HPDE6-E6E7 (cell line): ENCODE measurements at regions not wholly inside any gene's neighbourhood (a gene's known extent, or its start where the extent isn't known, plus 50 kb on each side); places are given as distances from the start of the nearest gene placed in this dataset.
"Not testable (repeated sequence)": the region's sequence is repeated elsewhere in the genome, so short reads cannot be mapped to it uniquely, and the experiment has no call there.

Experiments used
- DNase-seq: peaks from one replicate; pipeline ENCODE4 v3.0.0; 2011; ENCODE audit warnings: missing footprints; ENCODE audit errors: extremely low spot score

DNA sequence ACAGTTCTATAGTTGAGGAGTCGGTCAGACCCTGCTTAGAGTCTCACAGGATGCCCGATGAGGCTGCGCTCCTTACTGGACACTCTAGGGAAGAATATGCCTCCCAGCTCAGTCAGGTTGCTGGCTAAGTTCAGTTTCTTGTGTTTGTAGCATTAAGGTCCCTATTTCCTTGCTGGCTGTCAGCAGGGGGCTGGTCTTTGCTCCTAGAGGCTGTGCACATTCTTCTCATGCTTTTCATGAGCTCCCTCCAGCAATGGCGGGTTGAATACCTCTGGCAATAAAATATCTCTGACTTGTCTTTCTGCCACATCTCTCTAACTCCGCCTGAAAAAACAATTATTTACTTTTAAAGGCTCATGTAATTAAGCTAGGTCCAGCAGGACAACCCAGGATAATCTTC lies 79.4 kb upstream of the DNAJC10 start:
- no peak for DNase-seq

DNA sequence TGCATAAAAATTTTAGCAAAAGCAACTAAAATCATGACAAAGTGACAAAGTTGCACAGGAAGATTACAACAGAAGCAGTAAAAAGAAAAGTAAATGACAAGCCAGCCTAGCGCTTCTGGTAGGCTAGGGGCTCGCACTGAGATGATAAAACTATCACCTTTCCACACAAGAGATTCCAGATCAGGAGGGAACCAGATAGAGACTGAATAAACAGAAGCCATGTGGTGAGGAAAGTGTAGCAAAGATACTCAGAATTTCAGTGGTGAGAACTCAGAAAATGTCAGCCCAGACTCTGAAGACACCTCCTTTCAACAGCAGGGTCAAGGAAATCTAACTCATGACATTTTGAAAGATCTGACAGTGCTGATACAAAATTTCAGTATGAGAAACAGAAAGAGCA lies 77.4 kb upstream of the DNAJC10 start:
- no peak for DNase-seq

DNA sequence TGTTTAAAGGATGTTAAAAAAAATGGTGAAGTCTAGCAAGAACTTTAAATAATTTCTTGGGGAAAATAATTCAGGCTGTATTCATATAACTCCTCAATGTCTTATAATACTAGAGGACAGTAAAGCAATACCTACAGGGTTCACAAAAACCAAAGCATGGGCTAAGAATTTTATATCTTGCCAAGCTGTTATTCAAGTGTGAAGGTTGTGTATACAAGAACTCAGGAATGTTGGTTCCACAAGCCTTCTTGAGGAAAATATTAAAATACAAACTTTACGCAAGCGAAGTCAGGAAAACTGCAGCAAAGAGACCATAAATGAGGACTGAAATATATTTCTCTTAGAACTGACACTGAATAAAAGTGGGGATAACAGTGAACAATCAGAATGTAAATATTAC lies 76.1 kb upstream of the DNAJC10 start:
- no peak for DNase-seq

DNA sequence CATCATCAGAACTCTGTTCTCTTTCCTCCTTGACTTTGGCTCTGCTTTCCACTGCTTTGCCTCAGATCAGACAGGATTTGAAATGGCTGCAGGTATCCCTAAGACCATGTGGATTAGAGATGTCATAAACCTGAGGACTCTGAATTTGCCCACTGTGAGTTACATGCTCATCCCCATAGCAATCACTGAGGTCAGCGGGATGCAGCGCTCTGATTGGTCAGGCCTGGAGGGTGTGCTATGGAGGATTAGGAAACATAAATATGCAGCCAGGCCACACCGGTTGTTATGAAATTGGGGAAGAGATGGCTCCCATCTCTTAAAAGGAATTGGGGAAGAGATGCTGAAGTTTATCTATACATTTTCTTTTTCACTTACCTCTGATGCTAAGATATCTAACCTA lies 73.7 kb upstream of the DNAJC10 start:
- no peak for DNase-seq

DNA sequence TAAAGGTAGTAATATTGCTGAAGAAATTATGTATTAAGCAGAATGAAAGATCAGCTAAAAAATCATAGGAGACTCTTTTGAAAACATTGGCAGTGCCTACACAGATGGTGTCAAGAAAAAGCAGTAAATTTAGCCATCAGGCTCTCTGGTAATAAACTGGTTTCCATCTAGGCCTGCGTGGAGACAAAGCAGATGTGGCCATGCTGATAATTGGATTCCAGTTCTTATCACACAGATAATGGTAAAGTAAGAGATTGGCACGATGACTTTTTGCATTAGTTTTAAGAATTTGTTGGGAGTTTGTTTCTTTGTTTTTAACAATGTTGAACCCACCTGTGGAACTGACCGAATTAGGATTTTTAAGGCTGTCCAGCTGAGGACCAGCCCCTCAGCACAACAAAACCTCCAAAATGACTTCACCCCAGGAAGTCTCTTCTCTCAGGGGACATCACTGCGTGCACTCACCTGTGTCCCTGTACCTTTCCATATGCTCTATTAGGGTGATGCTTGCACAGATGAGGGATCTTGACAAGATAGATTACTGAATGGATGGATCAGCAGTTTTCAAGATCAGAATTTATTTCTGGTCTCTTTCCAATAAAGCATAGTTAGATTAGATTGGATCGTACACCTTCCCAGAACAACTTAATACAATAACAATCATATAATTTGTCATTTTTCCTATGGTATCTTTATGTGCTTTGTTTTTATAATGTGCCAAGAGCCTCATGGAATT lies 69.1 kb upstream of the DNAJC10 start:
- no peak for DNase-seq

DNA sequence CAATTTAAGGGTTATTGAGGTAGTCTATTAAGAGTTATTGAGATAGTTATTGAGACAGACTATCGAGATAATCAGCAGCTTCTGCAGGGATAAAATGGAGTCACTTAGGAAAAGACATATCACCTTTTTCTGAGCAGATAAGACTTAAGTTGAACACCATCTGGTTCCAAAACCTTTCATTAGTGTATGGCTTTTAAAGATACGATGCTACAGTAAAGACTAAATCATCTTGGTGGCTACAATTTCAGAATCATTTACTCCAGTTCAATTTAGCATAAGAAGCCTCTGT lies 68.6 kb upstream of the DNAJC10 start:
- no peak for DNase-seq

DNA sequence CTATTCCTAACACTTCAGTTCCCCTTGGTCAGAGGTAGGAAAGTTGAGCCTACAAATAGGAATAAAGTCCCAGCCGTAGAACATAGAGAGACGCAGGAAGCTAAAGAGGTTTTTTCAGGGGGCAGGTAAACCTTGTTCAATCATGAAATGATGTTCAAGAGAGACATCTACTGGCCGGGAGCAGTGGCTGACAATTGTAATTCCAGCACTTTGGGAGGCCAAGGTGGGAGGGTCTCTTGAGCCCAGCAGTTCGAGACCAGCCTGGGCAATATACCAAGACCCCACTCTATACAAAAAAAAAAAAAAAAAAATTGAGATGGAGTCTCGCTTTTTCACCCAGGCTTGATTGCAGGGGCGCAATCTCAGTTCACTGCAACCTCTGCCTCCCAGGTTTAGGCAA lies 66.7 kb upstream of the DNAJC10 start:
- no peak for DNase-seq

DNA sequence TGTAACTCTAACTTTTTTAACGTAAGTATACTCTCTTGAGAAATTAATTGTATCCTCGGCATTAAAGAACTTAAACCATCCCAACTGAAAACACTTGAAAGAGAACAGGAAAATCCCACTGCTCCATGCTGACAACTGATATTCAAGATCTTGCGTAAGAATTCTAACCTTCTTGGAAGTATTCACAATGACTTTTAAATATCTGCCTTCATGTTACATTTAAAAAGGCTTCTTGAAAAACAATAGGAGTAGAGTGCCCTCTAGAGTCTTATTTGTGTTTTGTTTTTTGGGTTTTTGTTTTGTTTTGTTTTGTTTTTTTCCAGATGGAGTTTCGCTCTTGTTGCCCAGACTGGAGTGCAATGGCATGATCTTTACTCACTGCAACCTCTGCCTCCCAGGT lies 65.4 kb upstream of the DNAJC10 start:
- DNase-seq, result peak; percentile 22

DNA sequence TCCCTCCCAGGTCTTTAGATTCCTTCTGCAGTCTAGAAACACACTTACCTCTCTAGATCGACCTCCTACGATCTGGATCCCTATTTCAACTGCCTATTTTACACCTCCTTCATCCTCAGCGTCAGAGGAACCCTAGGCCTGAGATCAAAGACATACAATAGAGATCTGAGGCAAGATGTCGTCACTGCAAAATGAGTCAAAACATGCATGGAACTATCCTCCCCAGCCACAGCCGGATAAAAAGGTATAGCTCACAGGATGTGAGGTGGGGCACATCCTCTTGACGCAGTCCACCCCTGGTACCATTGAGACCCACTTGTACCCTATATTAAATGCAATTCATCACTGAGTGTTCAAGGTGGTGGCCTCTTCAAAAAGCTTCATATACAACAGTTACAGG lies 63.7 kb upstream of the DNAJC10 start:
- DNase-seq, result no peak

DNA sequence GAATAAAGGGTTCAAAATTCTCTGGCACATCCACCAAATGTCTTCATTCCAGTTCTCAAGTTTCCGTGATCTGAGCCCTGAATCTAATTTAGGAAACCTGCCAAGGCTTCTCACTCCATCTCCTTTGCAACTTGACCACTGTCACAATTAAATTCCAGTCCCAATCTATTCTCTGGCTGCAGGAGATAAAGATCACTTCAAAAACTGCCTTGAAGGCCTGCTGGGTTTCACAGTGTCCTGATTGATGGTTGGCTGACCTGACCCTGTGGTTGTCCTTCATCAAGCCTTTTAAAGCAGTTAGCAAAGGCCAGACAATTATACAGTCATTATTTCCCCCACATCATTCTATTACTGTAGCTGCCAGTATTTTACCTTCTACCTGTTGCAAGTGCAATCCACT lies 60.3 kb upstream of the DNAJC10 start:
- DNase-seq, result no peak

DNA sequence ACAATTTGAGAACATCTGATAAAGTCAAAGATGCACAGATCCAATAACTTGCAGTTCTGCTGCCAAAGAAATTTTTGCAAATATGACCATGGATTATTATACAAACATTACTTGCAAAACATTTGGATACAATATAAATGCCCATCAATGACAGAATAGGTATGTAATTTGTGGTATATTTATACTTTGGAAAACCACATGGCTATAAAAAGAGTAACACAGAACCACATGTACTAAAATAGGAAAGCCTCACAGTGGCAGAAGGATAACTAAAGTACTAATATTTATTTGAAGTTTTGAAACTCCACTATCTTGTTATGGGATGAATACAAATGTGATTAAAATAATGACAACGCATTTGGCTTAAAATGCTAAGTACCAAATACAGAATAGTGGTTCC lies 51.8 kb upstream of the DNAJC10 start:
- no peak for DNase-seq

DNA sequence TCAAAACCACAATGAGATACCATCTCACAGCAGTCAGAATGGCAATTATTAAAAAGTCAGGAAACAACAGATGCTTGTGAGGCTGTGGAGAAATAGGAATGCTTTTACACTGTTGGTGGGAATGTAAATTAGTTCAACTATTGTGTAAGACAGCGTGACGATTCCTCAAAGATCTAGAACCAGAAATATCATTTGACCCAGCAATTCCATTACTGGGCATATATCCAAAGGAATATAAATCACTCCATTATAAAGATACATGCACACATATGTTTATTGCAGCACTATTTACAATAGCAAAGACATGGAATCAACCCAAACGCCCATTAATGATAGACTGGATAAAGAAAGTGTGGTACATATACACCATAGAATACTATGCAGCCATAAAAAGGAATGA lies 50.6 kb upstream of the DNAJC10 start:
- DNase-seq, result not testable (repeated sequence)
